ENCODE measurements at regions not wholly inside any gene's neighbourhood (a gene's known extent, or its start where the extent isn't known, plus 50 kb on each side); places are given as distances from the start of the nearest gene placed in this dataset.
"Not testable (repeated sequence)": the region's sequence is repeated elsewhere in the genome, so short reads cannot be mapped to it uniquely, and the experiment has no call there.

- DNase-seq: no peak
- ChIA-PET POLR2A (no interaction called here), CTCF (no interaction called here)
- Histone ChIP-seq H3K36me3 (ENCODE audit: control insufficient read depth in 4 of 4, insufficient read depth in 4 of 4, low read length in 3 of 4) (no peaks in the 10 kb centered on the region), H3K27ac (ENCODE audit: insufficient read depth in 1 of 2, low read depth in 1 of 2, low read length in 2 of 2, poor library complexity in 1 of 2, severe bottlenecking in 2 of 2) (no peak overlapping the region), H3K9me3 (ENCODE audit: control extremely low read depth in 1 of 5, control insufficient read depth in 4 of 5, insufficient read depth in 2 of 5, low read depth in 1 of 5, low read length in 4 of 5) (peaks cover 0 to 6% (median 0%) of the 10 kb centered on the region in 5 experiments), H3K4me1 (ENCODE audit: control extremely low read depth in 1 of 4, control insufficient read depth in 4 of 4, insufficient read depth in 4 of 4, low read length in 3 of 4) (no peaks in the 10 kb centered on the region), H3K4me3 (ENCODE audit: control insufficient read depth in 1 of 7, extremely low read depth in 1 of 7, insufficient read depth in 4 of 7, low read depth in 2 of 7, low read length in 6 of 7) (no peak overlapping the region), H3K27me3 (replicated peaks in 2 of 5; ENCODE audit: control insufficient read depth in 4 of 5, insufficient read depth in 5 of 5, low read length in 4 of 5) (peaks cover 0 to 2% (median 0%) of the 10 kb centered on the region in 5 experiments)
- no CpG with 5 or more reads among the region's 1 CpG for WGBS (ENCODE audit: insufficient coverage)
These were observed 89.3 kb downstream of the ZNF648 start for GRCh38 chr1:181972256-181972655.

GRCh38 chr1:181971424-181971823 is 90.1 kb downstream of the ZNF648 start:
- Histone ChIP-seq H3K27me3 (replicated peaks in 2 of 5; ENCODE audit: control insufficient read depth in 4 of 5, insufficient read depth in 5 of 5, low read length in 4 of 5) (peaks cover 0 to 2% (median 0%) of the 10 kb centered on the region in 5 experiments), H3K36me3 (ENCODE audit: control insufficient read depth in 4 of 4, insufficient read depth in 4 of 4, low read length in 3 of 4) (no peaks in the 10 kb centered on the region), H3K27ac (ENCODE audit: insufficient read depth in 1 of 2, low read depth in 1 of 2, low read length in 2 of 2, poor library complexity in 1 of 2, severe bottlenecking in 2 of 2) (no peak overlapping the region), H3K4me3 (ENCODE audit: control insufficient read depth in 1 of 7, extremely low read depth in 1 of 7, insufficient read depth in 4 of 7, low read depth in 2 of 7, low read length in 6 of 7) (no peak overlapping the region), H3K9me3 (ENCODE audit: control extremely low read depth in 1 of 5, control insufficient read depth in 4 of 5, insufficient read depth in 2 of 5, low read depth in 1 of 5, low read length in 4 of 5) (peaks cover 0 to 6% (median 0%) of the 10 kb centered on the region in 5 experiments), H3K4me1 (ENCODE audit: control extremely low read depth in 1 of 4, control insufficient read depth in 4 of 4, insufficient read depth in 4 of 4, low read length in 3 of 4) (no peaks in the 10 kb centered on the region)
- ChIA-PET POLR2A (no interaction called here), CTCF (no interaction called here)
- no peak for DNase-seq

- no peak for DNase-seq
- Histone ChIP-seq H3K4me3 (ENCODE audit: control insufficient read depth in 1 of 7, extremely low read depth in 1 of 7, insufficient read depth in 4 of 7, low read depth in 2 of 7, low read length in 6 of 7) (no peak overlapping the region), H3K9me3 (ENCODE audit: control extremely low read depth in 1 of 5, control insufficient read depth in 4 of 5, insufficient read depth in 2 of 5, low read depth in 1 of 5, low read length in 4 of 5) (peaks cover 0 to 3% (median 0%) of the 10 kb centered on the region in 5 experiments), H3K4me1 (ENCODE audit: control extremely low read depth in 1 of 4, control insufficient read depth in 4 of 4, insufficient read depth in 4 of 4, low read length in 3 of 4) (no peaks in the 10 kb centered on the region), H3K36me3 (ENCODE audit: control insufficient read depth in 4 of 4, insufficient read depth in 4 of 4, low read length in 3 of 4) (no peaks in the 10 kb centered on the region), H3K27ac (ENCODE audit: insufficient read depth in 1 of 2, low read depth in 1 of 2, low read length in 2 of 2, poor library complexity in 1 of 2, severe bottlenecking in 2 of 2) (no peak overlapping the region), H3K27me3 (replicated peaks in 2 of 5; ENCODE audit: control insufficient read depth in 4 of 5, insufficient read depth in 5 of 5, low read length in 4 of 5) (peaks cover 0 to 2% (median 0%) of the 10 kb centered on the region in 5 experiments)
- CTCF ChIA-PET: no interaction called here
- POLR2A ChIA-PET: no interaction called here
- 50% methylated on average over 2 of the region's 2 CpGs for WGBS (ENCODE audit: insufficient coverage)
These were observed 91.6 kb downstream of the ZNF648 start for GRCh38 chr1:181969902-181970301.

- DNase-seq; H3K36me3 ChIP-seq (ENCODE audit: control insufficient read depth in 4 of 4, insufficient read depth in 4 of 4, low read length in 3 of 4); POLR2A ChIA-PET; H3K4me3 ChIP-seq (ENCODE audit: control insufficient read depth in 1 of 7, extremely low read depth in 1 of 7, insufficient read depth in 4 of 7, low read depth in 2 of 7, low read length in 6 of 7); H3K27me3 ChIP-seq (replicated peaks in 2 of 5; ENCODE audit: control insufficient read depth in 4 of 5, insufficient read depth in 5 of 5, low read length in 4 of 5); CTCF ChIA-PET; H3K27ac ChIP-seq (ENCODE audit: insufficient read depth in 1 of 2, low read depth in 1 of 2, low read length in 2 of 2, poor library complexity in 1 of 2, severe bottlenecking in 2 of 2); H3K4me1 ChIP-seq (ENCODE audit: control extremely low read depth in 1 of 4, control insufficient read depth in 4 of 4, insufficient read depth in 4 of 4, low read length in 3 of 4); H3K9me3 ChIP-seq (ENCODE audit: control extremely low read depth in 1 of 5, control insufficient read depth in 4 of 5, insufficient read depth in 2 of 5, low read depth in 1 of 5, low read length in 4 of 5): not testable (repeated sequence)
- WGBS (ENCODE audit: insufficient coverage): 100% methylated on average over 3 of the region's 11 CpGs
These were observed 106.8 kb downstream of the ZNF648 start for GRCh38 chr1:181954696-181955095.

GRCh38 chr1:181954178-181954577 is 107.3 kb downstream of the ZNF648 start:
- POLR2A ChIA-PET: interaction anchor here (0.7 kb wide), 1 partner anchor 399 kb away, joined by 4 read pairs; no protein-coding TSS in a partner anchor
- H3K9me3 ChIP-seq (ENCODE audit: control extremely low read depth in 1 of 5, control insufficient read depth in 4 of 5, insufficient read depth in 2 of 5, low read depth in 1 of 5, low read length in 4 of 5); DNase-seq; H3K27me3 ChIP-seq (replicated peaks in 2 of 5; ENCODE audit: control insufficient read depth in 4 of 5, insufficient read depth in 5 of 5, low read length in 4 of 5); H3K27ac ChIP-seq (ENCODE audit: insufficient read depth in 1 of 2, low read depth in 1 of 2, low read length in 2 of 2, poor library complexity in 1 of 2, severe bottlenecking in 2 of 2); H3K4me1 ChIP-seq (ENCODE audit: control extremely low read depth in 1 of 4, control insufficient read depth in 4 of 4, insufficient read depth in 4 of 4, low read length in 3 of 4); CTCF ChIA-PET; H3K4me3 ChIP-seq (ENCODE audit: control insufficient read depth in 1 of 7, extremely low read depth in 1 of 7, insufficient read depth in 4 of 7, low read depth in 2 of 7, low read length in 6 of 7); H3K36me3 ChIP-seq (ENCODE audit: control insufficient read depth in 4 of 4, insufficient read depth in 4 of 4, low read length in 3 of 4): not testable (repeated sequence)
- WGBS (ENCODE audit: insufficient coverage): no CpG with 5 or more reads among the region's 7 CpGs

- 100% methylated on average over 2 of the region's 3 CpGs for WGBS (ENCODE audit: insufficient coverage)
- CTCF ChIA-PET: no interaction called here
These were observed 107.9 kb downstream of the ZNF648 start for GRCh38 chr1:181953596-181953995.

GRCh38 chr1:181951213-181951612 is 110.3 kb downstream of the ZNF648 start:
- no peak overlapping the region for H3K4me3 ChIP-seq (ENCODE audit: control insufficient read depth in 1 of 7, extremely low read depth in 1 of 7, insufficient read depth in 4 of 7, low read depth in 2 of 7, low read length in 6 of 7)
- POLR2A ChIA-PET: no interaction called here
- no peak for DNase-seq
- no CpG with 5 or more reads among the region's 4 CpGs for WGBS (ENCODE audit: insufficient coverage)
- no peak overlapping the region for H3K27ac ChIP-seq (ENCODE audit: insufficient read depth in 1 of 2, low read depth in 1 of 2, low read length in 2 of 2, poor library complexity in 1 of 2, severe bottlenecking in 2 of 2)
- H3K36me3 ChIP-seq (ENCODE audit: control insufficient read depth in 4 of 4, insufficient read depth in 4 of 4, low read length in 3 of 4): no peaks in the 10 kb centered on the region
- peaks cover 0 to 9% (median 4%) of the 10 kb centered on the region in 5 experiments for H3K9me3 ChIP-seq (ENCODE audit: control extremely low read depth in 1 of 5, control insufficient read depth in 4 of 5, insufficient read depth in 2 of 5, low read depth in 1 of 5, low read length in 4 of 5)
- CTCF ChIA-PET: interaction anchor here (0.7 to 1.0 kb wide), 2 partner anchors 15 to 18 kb away, joined by 3 read pairs; no protein-coding TSS in a partner anchor
- no peaks in the 10 kb centered on the region for H3K4me1 ChIP-seq (ENCODE audit: control extremely low read depth in 1 of 4, control insufficient read depth in 4 of 4, insufficient read depth in 4 of 4, low read length in 3 of 4)
- H3K27me3 ChIP-seq (replicated peaks in 2 of 5; ENCODE audit: control insufficient read depth in 4 of 5, insufficient read depth in 5 of 5, low read length in 4 of 5): no peaks in the 10 kb centered on the region

More at GRCh38 chr1:181953596-181953995, 107.9 kb downstream of the ZNF648 start:
- H3K27me3 ChIP-seq (replicated peaks in 2 of 5; ENCODE audit: control insufficient read depth in 4 of 5, insufficient read depth in 5 of 5, low read length in 4 of 5): no peaks in the 10 kb centered on the region
- H3K27ac ChIP-seq (ENCODE audit: insufficient read depth in 1 of 2, low read depth in 1 of 2, low read length in 2 of 2, poor library complexity in 1 of 2, severe bottlenecking in 2 of 2): no peak overlapping the region
- no peaks in the 10 kb centered on the region for H3K36me3 ChIP-seq (ENCODE audit: control insufficient read depth in 4 of 4, insufficient read depth in 4 of 4, low read length in 3 of 4)
- no peak for DNase-seq
- H3K4me1 ChIP-seq (ENCODE audit: control extremely low read depth in 1 of 4, control insufficient read depth in 4 of 4, insufficient read depth in 4 of 4, low read length in 3 of 4): no peaks in the 10 kb centered on the region
- no peaks in the 10 kb centered on the region for H3K9me3 ChIP-seq (ENCODE audit: control extremely low read depth in 1 of 5, control insufficient read depth in 4 of 5, insufficient read depth in 2 of 5, low read depth in 1 of 5, low read length in 4 of 5)
- no peak overlapping the region for H3K4me3 ChIP-seq (ENCODE audit: control insufficient read depth in 1 of 7, extremely low read depth in 1 of 7, insufficient read depth in 4 of 7, low read depth in 2 of 7, low read length in 6 of 7)
- POLR2A ChIA-PET: interaction anchor here (0.7 kb wide), 1 partner anchor 399 kb away, joined by 4 read pairs; no protein-coding TSS in a partner anchor

Data from common myeloid progenitor, CD34-positive (primary cell).